Adipocyte (in vitro differentiated cells): ENCODE measurements at regions not wholly inside any gene's neighbourhood (a gene's known extent, or its start where the extent isn't known, plus 50 kb on each side); places are given as distances from the start of the nearest gene placed in this dataset.

Source experiments
- DNase-seq: peaks from one replicate; pipeline ENCODE4 v3.0.0-alpha.2; 2015; ENCODE audit warnings: low read depth
- H3K27me3 ChIP-seq: replicated peaks from 2 replicates; pipeline ENCODE4 v1.7.0; 2013; ENCODE audit warnings: mild to moderate bottlenecking, low read length, moderate library complexity; ENCODE audit not compliant: control insufficient read depth, insufficient read depth
- H3K36me3 ChIP-seq: 2 replicates; pipeline ENCODE4 v1.7.0; 2013; ENCODE audit warnings: low read length, mild to moderate bottlenecking, moderate library complexity; ENCODE audit not compliant: control insufficient read depth, insufficient read depth, severe bottlenecking
- H3K4me1 ChIP-seq: 2 replicates; pipeline ENCODE4 v1.7.0; 2013; ENCODE audit warnings: mild to moderate bottlenecking, low read length, moderate library complexity; ENCODE audit not compliant: control insufficient read depth, insufficient read depth
- H3K4me3 ChIP-seq: 2 replicates; pipeline ENCODE4 v1.7.0; 2013; ENCODE audit warnings: mild to moderate bottlenecking, low read length, moderate library complexity
- H3K9ac ChIP-seq: 2 replicates; pipeline ENCODE4 v1.7.0; 2013; ENCODE audit warnings: mild to moderate bottlenecking, low read length, moderate library complexity
- H3K9me3 ChIP-seq: 2 replicates; pipeline ENCODE4 v1.7.0; 2013; ENCODE audit warnings: mild to moderate bottlenecking, low read length, moderate library complexity; ENCODE audit not compliant: control insufficient read depth

DNA sequence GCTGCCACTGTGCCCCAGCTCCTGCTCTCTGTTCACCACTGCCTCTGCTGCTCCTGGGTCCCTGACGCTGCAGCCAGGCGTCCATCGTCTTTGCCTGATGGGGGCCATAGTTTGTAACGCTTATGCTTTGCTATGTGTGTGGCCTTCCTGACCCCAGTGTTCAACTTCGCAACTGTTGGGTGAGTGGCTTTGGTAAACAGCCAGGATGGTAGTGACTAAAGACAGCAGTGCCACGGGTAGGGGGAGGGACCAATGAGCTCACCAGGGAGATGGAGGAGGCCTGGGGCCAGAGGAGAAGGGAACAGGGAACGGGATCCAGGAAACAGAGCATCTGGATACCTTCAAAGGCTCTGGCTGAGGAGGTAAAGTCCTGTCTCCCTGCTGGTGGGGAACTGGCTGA is 75.9 kb upstream of the ALDH1L1 start:
- Histone ChIP-seq H3K27me3 (peaks cover 4% of the 10 kb centered on the region), H3K4me3 (no peak overlapping the region), H3K4me1 (peaks cover 12% of the 10 kb centered on the region), H3K36me3 (no peaks in the 10 kb centered on the region), H3K9me3 (no peaks in the 10 kb centered on the region), H3K9ac (no peak overlapping the region)
- no peak for DNase-seq

DNA sequence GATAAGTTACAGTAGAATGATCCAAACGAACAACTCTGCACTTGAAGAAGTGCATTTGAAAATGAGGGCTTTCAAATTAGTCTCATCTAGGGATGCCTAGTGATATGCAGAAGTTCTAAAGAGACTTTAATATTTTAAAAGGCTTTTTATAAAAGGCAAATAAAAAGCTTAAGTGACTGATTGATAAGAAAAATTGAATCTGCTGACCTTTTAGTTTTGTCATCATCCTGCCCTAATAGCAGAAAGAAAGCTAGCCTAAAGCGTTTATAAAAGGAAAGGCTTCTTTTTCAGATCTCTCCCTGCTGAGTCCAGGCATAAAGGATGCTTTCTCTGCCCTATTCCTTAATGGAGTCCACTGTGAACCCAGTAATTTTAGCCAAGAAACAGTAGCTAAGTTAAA is 72.7 kb upstream of the ALDH1L1 start:
- H3K4me1 ChIP-seq, result no peaks in the 10 kb centered on the region
- peaks cover 4% of the 10 kb centered on the region for H3K27me3 ChIP-seq
- no peaks in the 10 kb centered on the region for H3K36me3 ChIP-seq
- DNase-seq, result no peak
- no peaks in the 10 kb centered on the region for H3K9me3 ChIP-seq
- no peak overlapping the region for H3K4me3 ChIP-seq
- no peak overlapping the region for H3K9ac ChIP-seq

DNA sequence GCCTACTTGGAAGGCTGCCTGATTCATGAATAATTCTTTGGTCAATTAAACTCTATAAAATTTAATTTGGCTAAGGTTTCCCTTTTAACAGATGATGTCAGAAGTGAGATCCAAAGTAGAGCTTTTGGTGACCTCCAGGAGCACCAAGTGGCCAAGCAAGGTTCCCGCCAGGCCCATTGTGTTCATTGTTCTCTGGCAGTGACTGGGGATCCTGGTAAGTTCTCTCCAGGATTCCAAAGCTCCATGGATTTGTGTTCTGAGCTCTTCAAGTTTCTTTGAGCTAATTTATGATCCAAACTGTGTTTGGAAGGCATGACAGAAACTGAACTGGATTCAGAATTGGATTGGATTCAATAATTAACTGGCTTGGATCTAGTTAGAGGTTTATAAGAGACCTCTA is 72.0 kb upstream of the ALDH1L1 start:
- Histone ChIP-seq H3K4me1 (no peaks in the 10 kb centered on the region), H3K27me3 (peaks cover 4% of the 10 kb centered on the region), H3K9ac (no peak overlapping the region), H3K4me3 (no peak overlapping the region), H3K9me3 (no peaks in the 10 kb centered on the region), H3K36me3 (no peaks in the 10 kb centered on the region)
- no peak for DNase-seq

DNA sequence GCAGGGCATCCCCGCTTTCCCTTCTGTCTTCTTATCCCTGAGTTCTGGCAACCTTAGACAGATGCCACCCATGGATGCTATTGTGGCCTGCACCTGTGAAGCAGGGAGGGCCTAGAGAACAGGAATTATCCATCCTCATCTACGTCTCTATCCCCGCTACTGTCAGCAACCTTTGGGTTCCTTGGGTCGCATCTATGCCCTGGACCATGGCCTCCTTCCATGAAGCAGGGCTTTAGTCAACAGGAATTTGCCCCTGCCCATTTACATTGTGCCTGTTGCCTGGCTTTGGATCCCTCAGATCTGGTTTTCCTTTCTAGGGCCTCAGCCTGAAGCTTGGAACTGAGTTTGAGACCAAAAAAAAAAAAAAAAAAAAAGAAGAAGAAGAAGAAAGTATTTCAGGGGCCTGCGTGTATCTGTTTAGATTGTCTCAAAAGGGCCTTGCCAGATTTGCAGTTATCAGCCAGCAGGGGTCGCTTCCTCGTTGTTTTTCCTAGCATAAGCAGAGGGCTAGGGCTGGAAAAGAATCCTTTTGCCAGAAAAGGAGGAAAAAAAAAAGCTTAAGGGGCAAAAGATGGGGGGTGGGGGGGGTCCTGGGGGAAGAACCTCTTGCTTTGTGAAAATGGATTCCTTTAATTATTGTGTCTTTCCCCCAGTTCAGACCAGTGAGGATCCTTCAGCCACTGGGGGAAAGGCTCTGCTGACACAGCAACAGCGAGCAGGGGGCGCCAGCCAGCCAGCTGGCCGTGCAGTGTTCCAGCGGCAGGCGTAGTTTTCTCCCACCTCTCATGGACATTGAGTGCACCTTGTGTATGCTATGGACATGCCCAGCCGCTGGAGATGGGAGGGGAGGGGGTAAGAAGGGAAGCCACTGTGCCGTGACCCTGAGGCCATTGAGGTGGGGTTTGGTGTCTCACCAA is 65.7 kb upstream of the ALDH1L1 start:
- Histone ChIP-seq H3K36me3 (no peaks in the 10 kb centered on the region), H3K9ac (peak overlapping the region; percentile 37), H3K9me3 (peaks cover 5% of the 10 kb centered on the region), H3K4me1 (peaks cover 5% of the 10 kb centered on the region), H3K27me3 (peaks cover 18% of the 10 kb centered on the region), H3K4me3 (no peak overlapping the region)
- DNase-seq, result peak; percentile 90
